HL-60 (cell line): ENCODE measurements at regions not wholly inside any gene's neighbourhood (a gene's known extent, or its start where the extent isn't known, plus 50 kb on each side); places are given as distances from the start of the nearest gene placed in this dataset.

ENCODE experiments used
- DNase-seq, 2 experiments: peaks; one replicate each; pipeline ENCODE4 v3.0.0-alpha.2; 2010 to 2020; ENCODE audit warnings: low read depth in 1 of 2, low spot score in 1 of 2
- H3K27ac ChIP-seq: fragments of 250-450 bp; sonication (Bioruptor Pico); replicated peaks from 2 replicates; pipeline ENCODE4 v1.5.1; 2020; ENCODE audit warnings: mild to moderate bottlenecking, moderate library complexity
- H3K27me3 ChIP-seq: fragments of 250-450 bp; sonication (Bioruptor Pico); 2 replicates; pipeline ENCODE4 v1.5.1; 2021; ENCODE audit warnings: mild to moderate bottlenecking, moderate library complexity; ENCODE audit not compliant: insufficient read depth, poor library complexity, severe bottlenecking
- H3K4me3 ChIP-seq: replicated peaks from 2 replicates; pipeline ENCODE4 v1.5.1; 2011; ENCODE audit warnings: mild to moderate bottlenecking, control low read depth, low read length; ENCODE audit not compliant: insufficient read depth
- GABPA ChIP-seq: IDR thresholded peaks from 2 replicates; pipeline ENCODE4 v1.6.1; 2012; ENCODE audit warnings: low read depth
- POLR2AphosphoS5 ChIP-seq: IDR thresholded peaks from 2 replicates; pipeline ENCODE4 v1.6.1; 2012; ENCODE audit warnings: low read depth
- SPI1 ChIP-seq: IDR thresholded peaks from 2 replicates; pipeline ENCODE4 v1.6.1; 2012; ENCODE audit warnings: low read depth, mild to moderate bottlenecking, borderline replicate concordance
- TF ChIP-seq, protein P1 (sequence below): IDR thresholded peaks from one replicate; pipeline ENCODE4 v1.5.1; 2011; ENCODE audit warnings: low read length, control low read depth, inconsistent platforms; ENCODE audit not compliant: insufficient read depth
- TF ChIP-seq, protein P2 (sequence below): IDR thresholded peaks from 2 replicates; pipeline ENCODE4 v1.6.1; 2012; ENCODE audit warnings: low read depth; ENCODE audit not compliant: insufficient replicate concordance

DNA sequence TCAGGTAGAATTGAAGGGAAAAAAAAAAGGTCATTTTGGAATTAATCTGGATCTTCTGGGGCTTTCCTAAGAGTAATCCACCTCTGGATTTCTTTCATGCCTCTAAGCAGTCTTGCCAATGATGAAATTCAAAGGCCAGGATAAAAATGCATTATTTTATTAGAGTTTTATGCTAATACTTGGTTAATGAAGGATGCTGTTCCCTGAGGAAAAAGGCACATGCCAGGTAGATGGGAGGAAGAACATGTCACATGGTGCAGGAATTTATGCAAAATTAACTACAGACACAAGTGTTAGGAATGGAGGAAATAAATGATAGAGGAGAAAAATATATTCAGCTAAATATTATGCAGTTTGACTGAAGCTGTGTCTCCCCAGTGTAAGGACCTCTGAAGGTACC, 792.0 kb downstream of the ETS1 start:
- no peak for TF ChIP-seq SPI1
- TF ChIP-seq, protein P1, sequence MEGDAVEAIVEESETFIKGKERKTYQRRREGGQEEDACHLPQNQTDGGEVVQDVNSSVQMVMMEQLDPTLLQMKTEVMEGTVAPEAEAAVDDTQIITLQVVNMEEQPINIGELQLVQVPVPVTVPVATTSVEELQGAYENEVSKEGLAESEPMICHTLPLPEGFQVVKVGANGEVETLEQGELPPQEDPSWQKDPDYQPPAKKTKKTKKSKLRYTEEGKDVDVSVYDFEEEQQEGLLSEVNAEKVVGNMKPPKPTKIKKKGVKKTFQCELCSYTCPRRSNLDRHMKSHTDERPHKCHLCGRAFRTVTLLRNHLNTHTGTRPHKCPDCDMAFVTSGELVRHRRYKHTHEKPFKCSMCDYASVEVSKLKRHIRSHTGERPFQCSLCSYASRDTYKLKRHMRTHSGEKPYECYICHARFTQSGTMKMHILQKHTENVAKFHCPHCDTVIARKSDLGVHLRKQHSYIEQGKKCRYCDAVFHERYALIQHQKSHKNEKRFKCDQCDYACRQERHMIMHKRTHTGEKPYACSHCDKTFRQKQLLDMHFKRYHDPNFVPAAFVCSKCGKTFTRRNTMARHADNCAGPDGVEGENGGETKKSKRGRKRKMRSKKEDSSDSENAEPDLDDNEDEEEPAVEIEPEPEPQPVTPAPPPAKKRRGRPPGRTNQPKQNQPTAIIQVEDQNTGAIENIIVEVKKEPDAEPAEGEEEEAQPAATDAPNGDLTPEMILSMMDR: no peak
- TF ChIP-seq POLR2AphosphoS5: no peak
- no peak for TF ChIP-seq GABPA
- TF ChIP-seq, protein P2, sequence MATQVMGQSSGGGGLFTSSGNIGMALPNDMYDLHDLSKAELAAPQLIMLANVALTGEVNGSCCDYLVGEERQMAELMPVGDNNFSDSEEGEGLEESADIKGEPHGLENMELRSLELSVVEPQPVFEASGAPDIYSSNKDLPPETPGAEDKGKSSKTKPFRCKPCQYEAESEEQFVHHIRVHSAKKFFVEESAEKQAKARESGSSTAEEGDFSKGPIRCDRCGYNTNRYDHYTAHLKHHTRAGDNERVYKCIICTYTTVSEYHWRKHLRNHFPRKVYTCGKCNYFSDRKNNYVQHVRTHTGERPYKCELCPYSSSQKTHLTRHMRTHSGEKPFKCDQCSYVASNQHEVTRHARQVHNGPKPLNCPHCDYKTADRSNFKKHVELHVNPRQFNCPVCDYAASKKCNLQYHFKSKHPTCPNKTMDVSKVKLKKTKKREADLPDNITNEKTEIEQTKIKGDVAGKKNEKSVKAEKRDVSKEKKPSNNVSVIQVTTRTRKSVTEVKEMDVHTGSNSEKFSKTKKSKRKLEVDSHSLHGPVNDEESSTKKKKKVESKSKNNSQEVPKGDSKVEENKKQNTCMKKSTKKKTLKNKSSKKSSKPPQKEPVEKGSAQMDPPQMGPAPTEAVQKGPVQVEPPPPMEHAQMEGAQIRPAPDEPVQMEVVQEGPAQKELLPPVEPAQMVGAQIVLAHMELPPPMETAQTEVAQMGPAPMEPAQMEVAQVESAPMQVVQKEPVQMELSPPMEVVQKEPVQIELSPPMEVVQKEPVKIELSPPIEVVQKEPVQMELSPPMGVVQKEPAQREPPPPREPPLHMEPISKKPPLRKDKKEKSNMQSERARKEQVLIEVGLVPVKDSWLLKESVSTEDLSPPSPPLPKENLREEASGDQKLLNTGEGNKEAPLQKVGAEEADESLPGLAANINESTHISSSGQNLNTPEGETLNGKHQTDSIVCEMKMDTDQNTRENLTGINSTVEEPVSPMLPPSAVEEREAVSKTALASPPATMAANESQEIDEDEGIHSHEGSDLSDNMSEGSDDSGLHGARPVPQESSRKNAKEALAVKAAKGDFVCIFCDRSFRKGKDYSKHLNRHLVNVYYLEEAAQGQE: no peak
- DNase-seq: no peak
- H3K4me3 ChIP-seq: no peak overlapping the region
- no peak overlapping the region for H3K27ac ChIP-seq
- H3K27me3 ChIP-seq: no peaks in the 10 kb centered on the region

DNA sequence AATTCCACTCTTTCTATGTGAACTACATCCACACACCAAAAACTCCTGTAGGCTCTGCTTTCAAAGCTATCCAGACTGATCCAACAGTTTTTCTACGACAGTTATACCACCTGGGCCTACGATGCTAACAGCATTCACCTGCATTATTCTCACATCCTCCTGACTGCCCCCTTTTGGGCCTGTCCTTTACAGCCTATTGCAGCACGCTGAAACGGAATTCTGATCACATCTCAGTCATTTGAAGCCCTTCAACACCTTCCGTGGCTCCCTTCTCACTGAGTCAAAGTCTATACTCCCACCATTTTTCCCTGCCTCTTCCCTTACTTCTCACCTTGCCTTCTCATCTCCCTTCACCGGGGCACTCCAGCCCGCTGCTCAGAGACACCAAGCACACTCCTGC, 791.3 kb upstream of the KIRREL3 start:
- TF ChIP-seq, protein P1: no peak
- TF ChIP-seq SPI1 (no peak), POLR2AphosphoS5 (no peak), GABPA (no peak)
- TF ChIP-seq, protein P2: no peak
- Histone ChIP-seq H3K27me3 (no peaks in the 10 kb centered on the region), H3K4me3 (no peak overlapping the region), H3K27ac (no peak overlapping the region)
- DNase-seq: no peak

DNA sequence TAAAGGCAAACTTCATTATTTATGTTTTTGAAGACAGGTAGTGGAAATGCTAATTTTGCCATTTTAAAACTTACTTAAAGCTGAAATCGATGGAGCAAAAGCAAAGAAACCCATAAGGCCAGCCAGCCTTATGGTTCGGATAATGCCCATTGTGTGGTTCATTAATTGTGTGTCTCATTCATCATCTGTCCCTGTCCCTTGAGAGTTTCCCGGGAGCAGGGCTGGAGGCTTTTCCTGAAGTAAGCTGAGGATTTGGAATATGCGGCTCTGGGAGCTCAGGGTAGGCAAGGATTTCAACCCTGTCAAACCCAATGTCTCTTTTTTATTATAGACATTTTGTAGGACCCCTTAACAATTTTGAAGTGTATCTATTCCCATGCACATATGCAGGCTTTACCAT, 790.0 kb upstream of the KIRREL3 start:
- Histone ChIP-seq H3K27me3 (no peaks in the 10 kb centered on the region), H3K4me3 (no peak overlapping the region), H3K27ac (no peak overlapping the region)
- DNase-seq: no peak
- TF ChIP-seq, protein P1: no peak
- TF ChIP-seq GABPA (no peak), SPI1 (no peak), POLR2AphosphoS5 (no peak)
- TF ChIP-seq, protein P2: no peak
